G401.6 (cell line): ENCODE measurements at regions not wholly inside any gene's neighbourhood (a gene's known extent, or its start where the extent isn't known, plus 50 kb on each side); places are given as distances from the start of the nearest gene placed in this dataset.

Experiments used
- FAIRE-seq: peaks from 2 replicates; lab custom pipeline; 2012; peaks lifted over from hg19 to GRCh38; lab: Jason Lieb, UNC

GRCh38 chr6:140579918-140580317, 1205.5 kb upstream of the CITED2 start:
- no peak for FAIRE-seq

- FAIRE-seq, result no peak
These were observed 1201.6 kb upstream of the CITED2 start for GRCh38 chr6:140576004-140576555.

GRCh38 chr6:140572867-140573266, 1198.4 kb upstream of the CITED2 start:
- FAIRE-seq, result no peak

- no peak for FAIRE-seq
These were observed 1197.7 kb upstream of the CITED2 start for GRCh38 chr6:140572129-140572528.

- FAIRE-seq, result peak; percentile 54
These were observed 1196.7 kb upstream of the CITED2 start for GRCh38 chr6:140571145-140571544.

- FAIRE-seq, result no peak
These were observed 1193.0 kb upstream of the CITED2 start for GRCh38 chr6:140567466-140567865.

- no peak for FAIRE-seq
These were observed 1192.4 kb upstream of the CITED2 start for GRCh38 chr6:140566781-140567277.

GRCh38 chr6:140563728-140564127, 1189.3 kb upstream of the CITED2 start:
- FAIRE-seq, result no peak

- FAIRE-seq, result no peak
These were observed 1187.3 kb upstream of the CITED2 start for GRCh38 chr6:140561701-140562100.

- no peak for FAIRE-seq
These were observed 1186.2 kb upstream of the CITED2 start for GRCh38 chr6:140560671-140561070.

GRCh38 chr6:140559458-140559857, 1185.0 kb upstream of the CITED2 start:
- FAIRE-seq, result no peak

- no peak for FAIRE-seq
These were observed 1180.0 kb upstream of the CITED2 start for GRCh38 chr6:140554421-140554820.

- FAIRE-seq, result no peak
These were observed 1173.9 kb upstream of the CITED2 start for GRCh38 chr6:140548366-140548765.

GRCh38 chr6:140546640-140547039, 1172.2 kb upstream of the CITED2 start:
- FAIRE-seq, result no peak

GRCh38 chr6:140544431-140544830, 1170.0 kb upstream of the CITED2 start:
- no peak for FAIRE-seq

GRCh38 chr6:140542863-140543262, 1168.4 kb upstream of the CITED2 start:
- no peak for FAIRE-seq

- no peak for FAIRE-seq
These were observed 1166.8 kb upstream of the CITED2 start for GRCh38 chr6:140541288-140541687.

- FAIRE-seq, result no peak
These were observed 1166.3 kb upstream of the CITED2 start for GRCh38 chr6:140540743-140541142.

- FAIRE-seq, result no peak
These were observed 1164.5 kb upstream of the CITED2 start for GRCh38 chr6:140538926-140539325.

GRCh38 chr6:140537834-140538705, 1163.6 kb upstream of the CITED2 start:
- FAIRE-seq, result peak; percentile 100

- no peak for FAIRE-seq
These were observed 1162.8 kb upstream of the CITED2 start for GRCh38 chr6:140537211-140537610.

- FAIRE-seq, result no peak
These were observed 1161.1 kb upstream of the CITED2 start for GRCh38 chr6:140535511-140535910.

GRCh38 chr6:140533526-140533925, 1159.1 kb upstream of the CITED2 start:
- FAIRE-seq, result no peak

- FAIRE-seq, result no peak
These were observed 1130.3 kb upstream of the CITED2 start for GRCh38 chr6:140504776-140505175.
